ENCODE measurements at regions not wholly inside any gene's neighbourhood (a gene's known extent, or its start where the extent isn't known, plus 50 kb on each side); places are given as distances from the start of the nearest gene placed in this dataset.
"Not testable (repeated sequence)": the region's sequence is repeated elsewhere in the genome, so short reads cannot be mapped to it uniquely, and the experiment has no call there.

- Histone ChIP-seq H3K9me3 (ENCODE audit: control insufficient read depth, insufficient read depth, low read depth, low read length) (no peaks in the 10 kb centered on the region), H3K27ac (ENCODE audit: extremely low read depth, low read depth, low read length) (no peak overlapping the region), H3K4me1 (ENCODE audit: control insufficient read depth, insufficient read depth, low read length) (peaks cover 4% of the 10 kb centered on the region), H3K4me3 (ENCODE audit: low read depth, low read length) (no peak overlapping the region), H3K36me3 (ENCODE audit: control insufficient read depth in 2 of 2, insufficient read depth in 1 of 2, low read length in 2 of 2) (no peaks in the 10 kb centered on the region)
- POLR2A ChIA-PET, result no interaction called here
- TF ChIP-seq PRDM1 (tag by site-specific recombination; IDR thresholded peaks at IDR 0.05) (peak; percentile 95), ZNF19 (tag by site-specific recombination; IDR thresholded peaks at IDR 0.05; ENCODE audit: low read depth) (no peak)
- CTCF ChIA-PET, result interaction anchor here (0.9 kb wide), 1 partner anchor 74 kb away, joined by 4 read pairs; no protein-coding TSS in a partner anchor
Measured at GRCh38 chr7:115799430-115799829, 231.1 kb downstream of the TFEC start.

- peak; percentile 91 for TF ChIP-seq ZNF366 (tag by site-specific recombination; conservative IDR thresholded peaks at IDR 0.05)
- TF ChIP-seq BCL6B (tag by site-specific recombination; IDR thresholded peaks at IDR 0.05), result no peak
Measured at GRCh38 chr7:115793958-115794702, 236.4 kb downstream of the TFEC start.

GRCh38 chr7:115789901-115790300, 240.7 kb downstream of the TFEC start:
- H3K9me3 ChIP-seq (ENCODE audit: control insufficient read depth, insufficient read depth, low read depth, low read length), result no peaks in the 10 kb centered on the region
- H3K4me1 ChIP-seq (ENCODE audit: control insufficient read depth, insufficient read depth, low read length), result no peaks in the 10 kb centered on the region
- no peak overlapping the region for H3K4me3 ChIP-seq (ENCODE audit: low read depth, low read length)
- H3K27ac ChIP-seq (ENCODE audit: extremely low read depth, low read depth, low read length), result no peak overlapping the region
- H3K36me3 ChIP-seq (ENCODE audit: control insufficient read depth in 2 of 2, insufficient read depth in 1 of 2, low read length in 2 of 2), result no peaks in the 10 kb centered on the region
- POLR2A ChIA-PET, result no interaction called here
- TF ChIP-seq ZIC2 (tag by site-specific recombination; IDR thresholded peaks at IDR 0.05), result no peak
- no peak for TF ChIP-seq ZNF335 (tag by site-specific recombination; conservative IDR thresholded peaks at IDR 0.05)
- TF ChIP-seq ZBTB8A (tag by site-specific recombination; IDR thresholded peaks at IDR 0.05), result no peak
- TF ChIP-seq ZNF362 (tag by site-specific recombination; IDR thresholded peaks at IDR 0.05), result no peak
- TF ChIP-seq HIC1 (tag by site-specific recombination; IDR thresholded peaks at IDR 0.05), result no peak
- TF ChIP-seq ZNF571 (tag by site-specific recombination; IDR thresholded peaks at IDR 0.05), result no peak
- TF ChIP-seq ZNF398 (tag by site-specific recombination; IDR thresholded peaks at IDR 0.05), result no peak
- TF ChIP-seq ZNF692 (tag by site-specific recombination; IDR thresholded peaks at IDR 0.05), result no peak
- no peak for TF ChIP-seq ZNF302 (tag by site-specific recombination; IDR thresholded peaks at IDR 0.05; ENCODE audit: low read depth)
- no peak for TF ChIP-seq GLI2 (tag by site-specific recombination; IDR thresholded peaks at IDR 0.05; ENCODE audit: borderline replicate concordance, low read depth)
- no peak for TF ChIP-seq ZFHX2 (tag by site-specific recombination; conservative IDR thresholded peaks at IDR 0.05)
- no peak for TF ChIP-seq ZNF239 (tag by site-specific recombination; IDR thresholded peaks at IDR 0.05)
- no peak for TF ChIP-seq ZSCAN5A (tag by site-specific recombination; IDR thresholded peaks at IDR 0.05)
- CTCF ChIA-PET, result no interaction called here

More at GRCh38 chr7:115793958-115794702, 236.4 kb downstream of the TFEC start:
- H3K4me3 ChIP-seq (ENCODE audit: low read depth, low read length), result no peak overlapping the region
- H3K4me1 ChIP-seq (ENCODE audit: control insufficient read depth, insufficient read depth, low read length), result no peaks in the 10 kb centered on the region
- POLR2A ChIA-PET, result no interaction called here
- no peaks in the 10 kb centered on the region for H3K9me3 ChIP-seq (ENCODE audit: control insufficient read depth, insufficient read depth, low read depth, low read length)
- H3K27ac ChIP-seq (ENCODE audit: extremely low read depth, low read depth, low read length), result no peak overlapping the region
- CTCF ChIA-PET, result no interaction called here
- no peaks in the 10 kb centered on the region for H3K36me3 ChIP-seq (ENCODE audit: control insufficient read depth in 2 of 2, insufficient read depth in 1 of 2, low read length in 2 of 2)

GRCh38 chr7:115789473-115789872, 241.1 kb downstream of the TFEC start:
- H3K27ac ChIP-seq (ENCODE audit: extremely low read depth, low read depth, low read length); H3K4me3 ChIP-seq (ENCODE audit: low read depth, low read length); H3K4me1 ChIP-seq (ENCODE audit: control insufficient read depth, insufficient read depth, low read length); POLR2A ChIA-PET; H3K36me3 ChIP-seq (ENCODE audit: control insufficient read depth in 2 of 2, insufficient read depth in 1 of 2, low read length in 2 of 2); H3K9me3 ChIP-seq (ENCODE audit: control insufficient read depth, insufficient read depth, low read depth, low read length); CTCF ChIA-PET: not testable (repeated sequence)
